ENCODE measurements at regions not wholly inside any gene's neighbourhood (a gene's known extent, or its start where the extent isn't known, plus 50 kb on each side); places are given as distances from the start of the nearest gene placed in this dataset.

DNA sequence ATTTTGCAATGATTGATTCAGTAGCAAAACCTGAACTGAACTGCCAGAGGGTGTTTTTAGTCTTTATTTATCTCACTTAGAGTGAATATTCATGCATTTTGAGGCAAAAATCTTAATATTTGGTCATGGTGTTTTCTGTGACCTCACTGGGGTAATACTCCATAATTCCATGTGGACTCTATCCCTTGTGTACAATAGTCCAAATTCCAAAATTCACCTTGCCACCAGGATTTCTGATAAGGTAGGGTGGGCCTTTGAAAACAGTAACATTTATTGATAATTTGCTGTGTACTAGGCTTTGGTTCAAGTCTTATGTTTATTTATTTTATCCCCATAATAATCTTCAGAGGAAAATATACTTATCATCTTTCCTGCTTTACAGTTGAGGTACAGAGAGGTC is 68.4 kb upstream of the PDE5A start:
- DNase-seq, result no peak

DNA sequence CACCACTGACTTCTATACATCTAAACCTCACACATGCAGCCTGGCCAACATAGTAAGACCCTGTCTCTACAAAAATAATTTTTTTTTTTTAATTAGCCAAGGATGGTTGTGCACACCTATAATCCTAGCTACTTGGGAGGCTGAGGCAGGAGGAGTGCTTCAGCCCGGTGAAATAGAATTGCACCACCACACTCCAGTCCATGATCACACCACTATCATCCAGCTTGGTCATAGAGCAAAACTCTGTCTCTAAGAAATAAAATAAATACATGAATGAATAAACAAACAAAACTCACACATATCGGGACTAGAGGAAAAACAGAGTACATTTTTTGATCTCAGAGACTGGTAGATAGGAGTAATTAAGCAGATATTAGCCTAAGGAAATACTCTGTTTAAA is 66.6 kb upstream of the PDE5A start:
- DNase-seq, result no peak

DNA sequence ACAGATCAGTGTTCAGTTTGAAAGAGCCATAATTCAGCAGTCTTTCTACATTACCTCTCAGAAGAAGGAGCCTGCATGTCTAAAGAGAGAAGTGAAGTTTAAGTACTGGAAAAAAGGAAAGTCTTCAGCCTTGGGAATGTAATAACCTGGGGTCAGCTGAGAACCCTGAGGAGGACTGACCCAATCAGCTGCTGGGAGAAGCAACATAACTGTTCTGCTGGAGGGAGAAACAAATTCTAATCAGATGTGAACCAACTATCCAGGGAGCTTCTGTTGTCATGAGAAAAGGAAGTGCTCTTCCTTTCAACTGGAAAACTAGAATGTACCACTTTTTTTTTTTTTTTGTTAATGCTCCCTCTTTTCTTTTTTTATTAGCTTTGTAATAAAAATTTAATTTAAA is 64.5 kb upstream of the PDE5A start:
- DNase-seq, result no peak

DNA sequence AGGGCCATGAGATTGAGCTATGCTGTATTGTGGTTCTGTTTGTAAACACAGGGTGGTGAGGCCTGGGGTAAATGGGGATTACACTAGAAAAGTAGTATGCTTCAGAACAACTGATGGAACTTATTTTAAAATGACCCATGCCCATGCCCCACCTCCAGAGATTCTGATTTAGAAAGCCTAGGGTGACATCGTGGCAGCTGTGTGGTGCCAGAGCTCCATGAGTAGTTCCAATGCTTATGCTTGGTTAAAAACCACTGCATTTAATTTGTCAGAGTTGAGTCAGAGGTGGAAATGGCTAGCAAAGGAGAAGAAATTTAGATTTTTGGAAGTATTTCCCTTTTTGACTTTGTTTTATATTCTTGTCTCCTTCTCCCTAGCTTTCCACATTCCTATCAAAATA is 63.4 kb upstream of the PDE5A start:
- no peak for DNase-seq

DNA sequence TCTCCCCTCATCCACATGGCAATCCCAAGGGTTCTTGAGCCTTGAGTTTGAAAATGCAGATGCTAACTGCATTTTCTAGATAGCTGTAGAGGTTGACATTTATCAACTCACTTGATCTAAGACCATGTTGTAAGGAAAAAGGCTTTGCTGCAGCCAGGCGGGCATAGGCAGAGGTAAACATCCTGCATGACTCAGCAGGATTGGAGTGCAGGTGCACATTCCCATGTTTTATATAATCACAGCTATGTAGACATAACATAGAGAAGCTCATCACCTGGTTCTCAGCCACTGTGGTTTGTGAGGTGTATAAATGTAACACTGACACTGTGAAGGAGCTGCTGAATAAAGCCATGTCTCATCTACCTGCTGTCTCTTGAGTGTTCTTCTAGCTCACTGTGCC is 62.3 kb upstream of the PDE5A start:
- DNase-seq, result no peak

DNA sequence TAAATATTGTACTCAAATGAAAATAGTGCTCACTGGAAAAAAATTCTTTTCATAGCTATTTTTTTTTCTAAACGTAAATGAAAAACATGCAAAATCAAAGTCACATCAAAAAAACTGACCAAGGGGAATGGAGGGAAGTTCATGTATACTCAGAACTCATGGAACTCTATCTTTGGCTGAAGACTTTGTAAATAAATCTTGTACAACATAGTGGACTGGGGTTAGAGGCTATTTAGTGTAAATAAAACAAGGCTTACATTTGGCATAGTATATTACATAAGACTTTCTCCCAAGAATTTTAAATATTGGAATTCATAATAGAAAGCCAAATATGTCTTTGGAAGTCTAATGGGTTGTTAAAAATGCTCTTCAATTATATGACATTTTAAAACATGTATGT is 59.8 kb upstream of the PDE5A start:
- no peak for DNase-seq

DNA sequence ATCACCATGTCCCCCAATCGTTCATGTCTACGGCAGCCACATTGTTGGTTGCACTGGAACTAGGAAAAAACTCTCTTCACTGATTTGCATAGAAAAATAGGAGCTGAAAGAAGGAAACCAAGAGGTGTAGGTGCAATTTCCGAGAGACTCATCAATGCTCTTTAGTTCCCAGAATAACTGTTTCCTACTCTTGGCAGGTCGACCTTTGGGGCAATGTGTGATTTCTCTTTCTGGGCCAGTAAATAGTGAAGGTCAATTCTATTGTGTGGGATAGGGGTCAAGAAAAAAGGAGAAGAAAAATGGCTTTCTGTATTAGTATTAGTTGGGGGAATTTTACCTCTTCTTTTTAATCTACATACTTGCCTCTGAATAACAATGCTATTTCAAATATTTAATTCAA is 55.9 kb upstream of the PDE5A start:
- DNase-seq, result no peak

DNA sequence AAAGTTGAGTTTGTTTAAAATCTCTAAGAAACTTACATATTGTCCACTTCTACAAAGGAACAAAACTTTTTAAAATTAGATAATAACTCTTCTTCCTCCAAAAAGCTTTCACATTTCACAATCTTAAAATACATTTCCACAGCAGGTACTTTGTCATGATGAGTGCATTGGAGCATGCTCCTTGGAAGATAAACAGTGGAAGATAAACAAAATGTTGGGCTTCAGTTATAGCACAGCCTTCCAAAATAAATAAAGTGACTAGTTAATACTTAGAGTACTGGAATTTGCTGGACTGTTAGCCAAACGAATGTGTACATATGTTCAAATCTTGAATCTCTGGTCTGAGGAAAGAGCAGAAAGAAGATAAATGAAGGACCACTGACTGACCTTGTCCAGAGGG is 54.9 kb upstream of the PDE5A start:
- DNase-seq, result no peak

DNA sequence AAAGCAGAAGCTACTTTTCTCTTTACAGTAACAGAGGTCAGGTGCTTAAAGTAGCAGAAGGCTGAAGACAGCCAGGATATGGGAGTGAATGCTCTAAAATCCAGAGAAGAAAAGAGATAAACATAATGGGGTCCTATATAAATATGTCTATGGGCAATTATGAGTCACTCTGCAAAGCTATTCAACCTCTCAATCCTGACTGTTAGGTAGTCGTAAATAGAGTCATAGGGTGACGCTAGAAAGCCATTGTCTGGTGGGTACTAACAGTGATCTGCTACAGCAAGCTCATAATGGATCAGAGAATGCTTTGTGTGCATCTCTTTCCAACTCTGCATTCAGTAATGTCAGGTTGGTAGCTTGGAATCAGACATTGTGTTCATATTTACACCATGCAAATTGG is 53.5 kb upstream of the PDE5A start:
- DNase-seq, result peak; percentile 31

DNA sequence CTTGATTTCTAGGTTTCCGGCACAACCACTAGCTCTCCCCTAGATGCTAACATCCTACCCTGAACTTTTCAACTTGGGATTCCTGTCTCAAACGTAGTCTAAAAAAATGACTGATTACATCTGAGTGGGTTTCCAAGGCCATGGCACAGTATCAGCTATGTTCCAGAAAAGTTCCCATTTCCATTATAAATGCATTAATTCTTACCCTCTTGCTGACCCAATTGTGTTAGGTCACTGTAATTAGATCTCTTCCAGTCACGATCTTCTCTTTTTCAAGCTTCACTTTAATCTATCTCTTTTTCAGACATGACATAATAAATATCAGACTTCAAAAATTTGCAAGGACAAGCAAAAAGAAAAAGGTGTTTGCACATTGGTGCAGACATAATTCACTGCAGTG is 50.6 kb upstream of the PDE5A start:
- no peak for DNase-seq

DNA sequence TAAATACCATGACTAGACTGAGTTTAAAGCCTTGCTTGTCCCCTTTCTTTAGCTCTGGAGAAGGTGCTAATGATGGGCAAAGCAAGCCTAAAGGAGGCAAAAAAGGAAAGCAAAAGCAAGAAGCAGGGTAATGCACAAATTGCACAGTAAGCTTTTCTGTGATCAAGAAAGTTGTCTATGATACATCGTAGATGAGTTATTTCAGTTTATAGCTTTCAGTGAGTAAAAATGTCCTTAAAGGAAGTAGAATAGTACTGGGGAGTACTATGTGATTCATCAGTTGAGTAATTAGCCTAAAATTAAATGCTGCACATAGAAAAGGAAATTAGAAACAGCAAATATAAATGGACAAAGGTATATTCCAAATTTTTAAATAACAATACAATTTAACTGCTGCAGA is 50.2 kb upstream of the PDE5A start:
- no peak for DNase-seq

Data from NCI-H1436 (cell line).